Thoracic aorta (tissue), 2 donors: ENCODE measurements at regions not wholly inside any gene's neighbourhood (a gene's known extent, or its start where the extent isn't known, plus 50 kb on each side); places are given as distances from the start of the nearest gene placed in this dataset.

Experiments used
- ATAC-seq: fragments of 150-250 bp; one replicate; pipeline ENCODE4 v1.8.0; 2017; ENCODE audit warnings: low read depth; ENCODE audit not compliant: insufficient number of reproducible peaks, low FRiP score
- DNase-seq: peaks from one replicate; pipeline ENCODE4 v3.0.0-alpha.2; 2020; ENCODE audit warnings: low spot score
- H3K27ac ChIP-seq, 2 donors: fragments of 200-600 bp; sonication (generic); 1 replicate in 1 of 2; 2 replicates in 1 of 2; pipeline ENCODE4 v1.5.1; 2016; ENCODE audit warnings: mild to moderate bottlenecking in 2 of 2, moderate library complexity in 2 of 2
- H3K27me3 ChIP-seq: fragments of 200-600 bp; sonication (generic); replicated peaks from 2 replicates; pipeline ENCODE4 v1.6.0; 2016; ENCODE audit warnings: mild to moderate bottlenecking; ENCODE audit not compliant: insufficient read depth
- H3K36me3 ChIP-seq: fragments of 200-600 bp; sonication (generic); one replicate; pipeline ENCODE4 v1.5.1; 2016
- H3K4me1 ChIP-seq, 2 donors: fragments of 200-600 bp; sonication (generic); 1 replicate in 1 of 2; 2 replicates in 1 of 2; pipeline versions ENCODE4 v1.5.1 to v1.6.0; 2016; ENCODE audit warnings: low read depth in 2 of 2, mild to moderate bottlenecking in 1 of 2; ENCODE audit not compliant: control insufficient read depth in 1 of 2
- H3K4me3 ChIP-seq: fragments of 200-600 bp; sonication (generic); 2 replicates; pipeline ENCODE4 v1.5.1; 2016; ENCODE audit warnings: mild to moderate bottlenecking
- H3K9me3 ChIP-seq: fragments of 200-600 bp; sonication (generic); 2 replicates; pipeline ENCODE4 v1.5.1; 2016
- TF ChIP-seq, protein P1 (sequence below): fragments of 200-600 bp; sonication (generic); IDR thresholded peaks from one replicate; pipeline ENCODE4 v1.5.1; 2019; ENCODE audit warnings: antibody characterized with exemption

DNA sequence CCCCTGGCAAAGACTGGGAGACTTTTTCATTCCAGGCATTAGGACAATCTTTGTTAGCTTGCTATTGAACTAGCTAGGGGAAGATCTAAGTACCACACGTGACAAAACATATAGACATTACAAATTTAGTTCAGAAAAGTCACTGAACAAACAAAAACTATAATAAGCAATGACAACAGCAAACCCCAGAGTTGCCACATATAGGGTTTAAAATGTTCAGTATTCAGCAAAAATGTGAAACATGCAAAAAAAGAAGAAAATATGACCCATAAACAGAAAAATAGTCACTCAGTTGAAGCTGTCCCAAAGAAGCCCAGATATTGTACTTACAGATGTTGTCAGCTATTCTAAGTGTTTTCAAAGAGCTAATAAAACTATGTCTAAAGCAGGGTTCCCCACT is 431.1 kb upstream of the CDH2 start:
- Histone ChIP-seq H3K4me1 (no peaks in the 10 kb centered on the region), H3K4me3 (no peak overlapping the region), H3K36me3 (no peaks in the 10 kb centered on the region), H3K27ac (no peak overlapping the region), H3K27me3 (no peaks in the 10 kb centered on the region), H3K9me3 (no peaks in the 10 kb centered on the region)
- TF ChIP-seq, protein P1, sequence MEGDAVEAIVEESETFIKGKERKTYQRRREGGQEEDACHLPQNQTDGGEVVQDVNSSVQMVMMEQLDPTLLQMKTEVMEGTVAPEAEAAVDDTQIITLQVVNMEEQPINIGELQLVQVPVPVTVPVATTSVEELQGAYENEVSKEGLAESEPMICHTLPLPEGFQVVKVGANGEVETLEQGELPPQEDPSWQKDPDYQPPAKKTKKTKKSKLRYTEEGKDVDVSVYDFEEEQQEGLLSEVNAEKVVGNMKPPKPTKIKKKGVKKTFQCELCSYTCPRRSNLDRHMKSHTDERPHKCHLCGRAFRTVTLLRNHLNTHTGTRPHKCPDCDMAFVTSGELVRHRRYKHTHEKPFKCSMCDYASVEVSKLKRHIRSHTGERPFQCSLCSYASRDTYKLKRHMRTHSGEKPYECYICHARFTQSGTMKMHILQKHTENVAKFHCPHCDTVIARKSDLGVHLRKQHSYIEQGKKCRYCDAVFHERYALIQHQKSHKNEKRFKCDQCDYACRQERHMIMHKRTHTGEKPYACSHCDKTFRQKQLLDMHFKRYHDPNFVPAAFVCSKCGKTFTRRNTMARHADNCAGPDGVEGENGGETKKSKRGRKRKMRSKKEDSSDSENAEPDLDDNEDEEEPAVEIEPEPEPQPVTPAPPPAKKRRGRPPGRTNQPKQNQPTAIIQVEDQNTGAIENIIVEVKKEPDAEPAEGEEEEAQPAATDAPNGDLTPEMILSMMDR = no peak
- ATAC-seq (no peak), DNase-seq (no peak)

DNA sequence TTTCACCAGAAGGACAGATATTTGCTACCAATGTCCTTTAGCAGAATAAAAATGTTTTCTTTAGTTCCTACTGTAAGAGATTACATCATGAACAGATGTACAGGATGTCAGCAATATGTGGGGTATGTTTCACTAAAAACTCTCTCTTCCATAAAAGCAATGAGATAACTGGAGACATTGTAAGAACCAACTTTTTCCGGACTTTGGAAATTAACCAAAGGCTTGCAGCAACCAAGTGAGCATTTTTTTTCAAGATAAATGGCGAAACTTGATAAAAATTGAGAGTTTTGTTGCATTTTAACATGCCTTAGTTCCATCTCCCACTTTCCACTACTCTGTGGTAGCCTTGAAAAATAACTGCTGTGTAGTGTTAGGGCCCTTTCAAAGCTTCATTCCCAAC is 429.8 kb upstream of the CDH2 start:
- ATAC-seq (no peak), DNase-seq (no peak)
- Histone ChIP-seq H3K27ac (no peak overlapping the region), H3K9me3 (no peaks in the 10 kb centered on the region), H3K4me1 (no peaks in the 10 kb centered on the region), H3K27me3 (no peaks in the 10 kb centered on the region), H3K4me3 (no peak overlapping the region), H3K36me3 (no peaks in the 10 kb centered on the region)
- TF ChIP-seq, protein P1 = no peak

DNA sequence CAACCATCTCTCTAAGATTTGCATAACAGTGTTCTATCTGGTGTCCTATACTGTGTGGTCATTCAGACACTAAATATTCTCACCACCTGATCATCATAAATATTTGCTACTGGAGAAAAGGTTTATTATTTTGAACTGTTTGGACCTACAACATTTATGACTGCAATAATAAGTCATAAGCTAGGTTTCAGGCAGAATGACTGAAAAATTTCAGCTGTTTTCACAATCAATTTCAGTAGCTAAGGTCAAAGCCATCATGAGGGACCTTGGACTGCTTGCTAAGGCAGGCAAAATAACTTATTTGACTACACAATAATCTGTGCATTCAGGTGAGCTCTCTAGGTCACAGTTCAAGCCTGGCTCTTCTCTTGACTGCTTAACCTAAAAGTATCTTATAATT is 425.5 kb upstream of the CDH2 start:
- H3K9me3 ChIP-seq = peaks cover 6% of the 10 kb centered on the region
- H3K27me3 ChIP-seq = no peaks in the 10 kb centered on the region
- no peaks in the 10 kb centered on the region for H3K36me3 ChIP-seq
- DNase-seq (no peak), ATAC-seq (no peak)
- H3K4me3 ChIP-seq = no peak overlapping the region
- TF ChIP-seq, protein P1 = no peak
- H3K4me1 ChIP-seq = no peaks in the 10 kb centered on the region
- no peak overlapping the region for H3K27ac ChIP-seq

- Histone ChIP-seq H3K4me3 (no peak overlapping the region), H3K4me1 (peaks cover 0 to 1% of the 10 kb centered on the region in 2 donors), H3K9me3 (no peaks in the 10 kb centered on the region), H3K36me3 (no peaks in the 10 kb centered on the region), H3K27me3 (no peaks in the 10 kb centered on the region), H3K27ac (no peak overlapping the region)
- TF ChIP-seq, protein P1 = no peak
- ATAC-seq (no peak), DNase-seq (no peak)
Observed at GRCh38 chr18:28594034-28594433, 417.1 kb upstream of the CDH2 start.

DNA sequence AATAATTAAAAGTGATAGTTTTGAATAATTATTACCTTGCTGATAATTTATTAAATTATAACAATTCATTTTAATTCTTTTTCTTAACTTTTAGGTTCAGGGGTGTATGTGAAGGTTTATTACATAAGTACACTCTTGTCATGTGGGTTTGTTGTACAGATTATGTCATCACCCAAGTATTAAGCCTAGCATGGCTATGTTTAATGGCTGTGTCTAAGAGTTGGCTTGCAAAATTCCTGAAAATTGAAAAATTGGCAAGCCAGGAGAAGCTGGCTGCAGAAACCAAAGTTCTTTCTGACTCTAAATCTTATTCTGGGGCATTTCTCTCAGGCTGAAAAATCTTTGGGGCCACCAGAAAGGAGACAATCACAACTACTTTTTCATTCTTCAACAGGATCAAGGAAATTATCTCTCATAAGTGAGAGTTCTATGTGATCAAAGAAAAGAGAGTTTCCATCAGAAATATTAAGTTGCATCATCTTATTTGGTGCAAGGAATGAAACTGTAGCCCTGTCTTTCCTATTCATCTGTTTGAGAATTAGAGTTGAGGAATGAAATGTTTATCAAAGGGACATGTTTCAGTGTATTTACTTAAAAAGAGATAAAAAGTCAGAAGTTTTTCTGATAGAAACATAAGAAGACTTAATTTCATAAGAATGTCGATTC is 412.1 kb upstream of the CDH2 start:
- no peak for ATAC-seq
- H3K9me3 ChIP-seq = no peaks in the 10 kb centered on the region
- no peaks in the 10 kb centered on the region for H3K36me3 ChIP-seq
- H3K4me1 ChIP-seq = peaks cover 0 to 3% of the 10 kb centered on the region in 2 donors
- no peaks in the 10 kb centered on the region for H3K27me3 ChIP-seq
- no peak overlapping the region for H3K4me3 ChIP-seq
- TF ChIP-seq, protein P1 = no peak
- no peak overlapping the region for H3K27ac ChIP-seq
- DNase-seq = no peak
